ENCODE measurements at regions not wholly inside any gene's neighbourhood (a gene's known extent, or its start where the extent isn't known, plus 50 kb on each side); places are given as distances from the start of the nearest gene placed in this dataset.

DNA sequence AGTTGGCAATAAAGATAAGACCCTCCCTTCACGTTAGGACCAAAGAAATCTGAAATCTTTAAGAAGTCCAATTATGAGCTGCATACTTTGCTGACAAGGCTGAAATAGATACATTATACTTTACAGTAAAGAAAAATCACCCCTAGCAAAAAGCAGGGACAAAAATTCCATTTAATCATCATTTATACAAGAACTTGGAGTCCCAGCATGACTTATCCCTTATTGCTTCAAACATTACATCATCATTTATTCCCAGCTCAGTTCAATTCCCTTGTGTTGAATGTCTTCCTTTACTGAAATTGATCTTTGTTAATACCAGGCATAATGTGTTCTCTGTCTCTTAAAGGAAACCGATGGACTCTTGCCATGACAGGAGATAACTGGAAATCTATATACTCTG is 449.6 kb upstream of the CCDC196 start:
- TF ChIP-seq, protein P1, sequence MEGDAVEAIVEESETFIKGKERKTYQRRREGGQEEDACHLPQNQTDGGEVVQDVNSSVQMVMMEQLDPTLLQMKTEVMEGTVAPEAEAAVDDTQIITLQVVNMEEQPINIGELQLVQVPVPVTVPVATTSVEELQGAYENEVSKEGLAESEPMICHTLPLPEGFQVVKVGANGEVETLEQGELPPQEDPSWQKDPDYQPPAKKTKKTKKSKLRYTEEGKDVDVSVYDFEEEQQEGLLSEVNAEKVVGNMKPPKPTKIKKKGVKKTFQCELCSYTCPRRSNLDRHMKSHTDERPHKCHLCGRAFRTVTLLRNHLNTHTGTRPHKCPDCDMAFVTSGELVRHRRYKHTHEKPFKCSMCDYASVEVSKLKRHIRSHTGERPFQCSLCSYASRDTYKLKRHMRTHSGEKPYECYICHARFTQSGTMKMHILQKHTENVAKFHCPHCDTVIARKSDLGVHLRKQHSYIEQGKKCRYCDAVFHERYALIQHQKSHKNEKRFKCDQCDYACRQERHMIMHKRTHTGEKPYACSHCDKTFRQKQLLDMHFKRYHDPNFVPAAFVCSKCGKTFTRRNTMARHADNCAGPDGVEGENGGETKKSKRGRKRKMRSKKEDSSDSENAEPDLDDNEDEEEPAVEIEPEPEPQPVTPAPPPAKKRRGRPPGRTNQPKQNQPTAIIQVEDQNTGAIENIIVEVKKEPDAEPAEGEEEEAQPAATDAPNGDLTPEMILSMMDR (IDR thresholded peaks at IDR 0.05): no peak
- TF ChIP-seq POLR2A (IDR thresholded peaks at IDR 0.05): no peak
